ENCODE measurements at regions not wholly inside any gene's neighbourhood (a gene's known extent, or its start where the extent isn't known, plus 50 kb on each side); places are given as distances from the start of the nearest gene placed in this dataset.

DNA sequence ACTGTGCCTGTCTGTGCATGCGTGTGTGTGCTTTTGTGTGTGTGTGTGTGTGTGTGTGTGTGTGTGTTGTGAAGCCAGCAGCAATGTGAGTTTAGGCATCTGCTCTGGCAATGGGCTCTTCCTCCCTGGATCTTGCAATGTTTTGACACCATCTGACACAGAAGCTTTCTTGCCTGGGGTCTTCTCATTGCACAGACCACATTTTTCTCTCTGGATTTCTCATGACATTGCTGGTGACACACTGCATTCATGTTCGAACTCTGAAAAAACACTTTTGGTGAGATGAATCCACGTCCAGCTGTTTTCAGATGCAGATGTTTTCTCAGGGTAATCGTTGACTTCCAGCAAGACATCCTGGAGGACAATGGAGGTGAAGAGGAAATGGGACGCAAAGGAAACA, 63.0 kb upstream of the FZD8 start:
- DNase-seq = no peak

DNA sequence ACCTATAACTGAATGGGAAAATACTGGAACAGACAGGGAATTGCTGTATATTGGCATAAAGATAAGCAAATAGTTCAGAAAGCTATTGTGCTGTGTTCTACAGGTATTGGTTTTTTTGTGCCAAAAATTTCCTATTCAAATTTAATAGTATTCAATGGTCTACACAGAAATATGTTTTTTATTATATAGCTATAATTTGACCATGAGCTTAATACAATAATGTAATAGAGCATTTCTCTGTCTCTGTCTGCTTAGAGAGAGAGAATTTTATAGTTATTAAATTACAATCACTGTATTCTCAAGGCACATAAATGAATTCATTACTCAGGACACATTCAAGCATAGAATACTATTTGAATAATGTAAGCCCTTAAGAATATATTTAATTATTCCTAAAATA, 62.3 kb upstream of the FZD8 start:
- no peak for DNase-seq

DNA sequence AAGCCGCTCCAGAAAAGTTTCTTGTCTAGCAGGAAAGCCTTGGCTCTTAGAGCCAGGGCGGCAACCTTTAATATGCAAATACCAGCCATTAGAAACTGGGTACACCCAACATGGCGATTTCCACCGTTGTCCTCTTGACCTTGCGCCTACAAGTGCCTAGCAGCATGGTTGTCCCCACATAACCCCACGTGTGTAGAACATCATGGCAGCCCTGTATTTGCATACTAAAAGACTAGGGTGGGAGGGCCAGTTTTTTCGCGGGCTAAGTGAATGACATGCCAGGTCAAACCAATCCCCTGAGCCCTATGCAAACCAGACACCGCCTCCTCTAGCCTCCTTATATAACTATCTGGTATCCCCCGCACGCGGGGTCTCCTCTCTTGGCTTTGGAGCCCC, 58.4 kb upstream of the FZD8 start:
- no peak for DNase-seq

DNA sequence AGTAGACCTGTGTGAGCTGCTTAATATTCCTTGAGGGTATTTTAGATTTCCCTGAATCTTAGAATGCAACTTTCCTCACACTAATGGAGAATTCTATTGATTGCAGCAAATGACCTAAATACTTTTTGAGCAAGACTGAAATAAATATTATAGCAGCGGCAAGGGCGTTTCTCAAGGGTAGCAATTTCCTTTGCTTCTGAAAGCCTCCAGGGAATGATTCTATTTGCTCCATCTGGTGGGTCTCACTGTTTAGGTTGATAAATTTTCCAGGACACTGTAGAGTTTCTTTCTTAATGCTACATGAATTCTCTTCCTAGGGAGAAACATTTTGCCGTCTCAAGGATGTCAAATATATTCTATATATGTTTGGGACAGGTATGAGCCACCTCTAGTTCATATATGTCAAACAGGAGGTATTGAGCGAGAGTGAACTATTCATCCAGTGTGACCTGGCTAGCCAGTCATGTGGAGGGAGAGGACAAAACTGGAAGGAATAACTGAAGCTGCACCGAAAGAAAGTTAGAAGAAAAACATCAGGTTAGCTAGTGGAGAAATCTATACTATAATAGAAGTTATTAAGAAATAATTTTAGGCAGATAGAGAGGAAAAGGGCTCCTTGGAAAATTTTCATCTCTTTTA, 57.9 kb upstream of the FZD8 start:
- DNase-seq = no peak

DNA sequence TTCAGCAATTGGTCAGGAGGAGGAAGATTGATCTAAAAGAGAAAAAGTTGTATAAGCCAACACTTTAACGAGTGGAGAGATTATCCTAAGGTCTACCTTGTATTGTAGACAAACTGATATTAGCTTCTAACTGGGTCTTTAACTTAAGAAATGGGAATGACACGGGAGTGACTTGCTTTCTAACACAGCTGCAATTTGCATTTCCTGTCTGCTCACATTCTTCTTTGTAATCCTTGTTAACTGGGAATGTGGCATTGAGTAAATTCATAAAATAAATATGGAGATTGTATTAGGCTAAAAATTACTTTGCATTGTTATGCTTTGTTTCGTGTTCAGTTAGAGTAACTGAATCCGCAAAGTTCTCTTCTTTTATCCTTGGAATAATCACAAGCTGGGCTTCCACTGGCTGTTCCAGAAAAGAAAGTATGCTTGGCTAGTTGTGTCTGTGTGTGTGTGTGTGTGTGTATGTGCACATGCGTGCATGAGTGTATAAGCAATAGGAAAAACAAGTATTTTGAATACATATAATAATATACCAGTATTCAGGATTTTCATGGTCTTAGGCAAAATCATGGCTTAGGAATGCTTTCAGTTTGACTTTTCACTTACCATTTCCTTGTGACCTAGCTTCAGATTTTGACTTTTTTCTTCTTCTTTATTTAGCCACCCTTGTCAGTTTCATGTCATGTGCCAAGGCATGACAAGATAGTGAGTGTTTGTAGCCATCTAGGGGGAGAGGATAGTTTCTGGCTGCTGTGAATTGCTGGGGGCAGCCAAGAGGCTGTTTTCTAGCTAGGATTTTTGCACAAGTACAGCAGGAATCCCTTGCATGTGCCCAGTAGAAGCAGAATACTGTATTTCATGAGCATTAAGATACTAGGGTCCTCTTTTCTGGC, 54.5 kb upstream of the FZD8 start:
- DNase-seq = no peak

DNA sequence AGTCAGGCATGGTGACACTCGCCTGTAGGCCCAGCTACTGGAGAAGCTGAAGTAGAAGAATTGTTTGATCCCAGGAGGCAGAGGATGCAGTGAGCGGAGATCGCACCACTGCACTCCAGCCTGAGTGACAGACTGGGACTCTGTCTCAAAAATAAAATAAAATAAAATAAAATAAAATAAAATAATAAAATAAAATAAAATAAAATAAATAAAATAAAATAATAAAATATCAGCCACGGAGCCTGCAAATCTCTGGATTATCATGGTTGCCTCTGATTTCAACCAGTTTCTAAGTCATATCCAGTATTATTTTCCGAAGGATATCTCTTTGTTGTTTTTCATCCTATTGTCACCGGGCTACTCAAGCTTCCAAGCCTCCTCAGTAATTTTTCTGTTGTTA, 51.7 kb upstream of the FZD8 start:
- no peak for DNase-seq

All from NCI-H226 (cell line).